ENCODE measurements at regions not wholly inside any gene's neighbourhood (a gene's known extent, or its start where the extent isn't known, plus 50 kb on each side); places are given as distances from the start of the nearest gene placed in this dataset.

GRCh38 chr17:70613681-70614080, 444.3 kb downstream of the KCNJ2 start:
- TF ChIP-seq CTCF (conservative IDR thresholded peaks at IDR 0.05 in 1 of 2, IDR thresholded peaks at IDR 0.05 in 1 of 2; ENCODE audit: extremely low read depth in 1 of 2, insufficient read depth in 1 of 2, low read depth in 1 of 2, low read length in 2 of 2) (no peak), EZH2 (IDR thresholded peaks at IDR 0.05; ENCODE audit: borderline replicate concordance, low read length) (no peak)

All from mammary epithelial cell (primary cell).